Fibroblast of lung (primary cell): ENCODE measurements at regions not wholly inside any gene's neighbourhood (a gene's known extent, or its start where the extent isn't known, plus 50 kb on each side); places are given as distances from the start of the nearest gene placed in this dataset.

Experiments
- EZH2 ChIP-seq: IDR thresholded peaks from 2 replicates; pipeline ENCODE4 v1.5.1; 2012; ENCODE audit warnings: low read length, control low read depth, mild to moderate bottlenecking; ENCODE audit errors: missing control alignments
- TF ChIP-seq, protein P1 (sequence below), 2 donors: IDR thresholded peaks in 1 of 2; conservative IDR thresholded peaks in 1 of 2; 1 replicate in 1 of 2; 2 replicates in 1 of 2; pipeline ENCODE4 v1.5.1; 2011 to 2012; ENCODE audit warnings: low read length in 2 of 2, control low read depth in 1 of 2, inconsistent platforms in 1 of 2, low read depth in 1 of 2, mild to moderate bottlenecking in 1 of 2

DNA sequence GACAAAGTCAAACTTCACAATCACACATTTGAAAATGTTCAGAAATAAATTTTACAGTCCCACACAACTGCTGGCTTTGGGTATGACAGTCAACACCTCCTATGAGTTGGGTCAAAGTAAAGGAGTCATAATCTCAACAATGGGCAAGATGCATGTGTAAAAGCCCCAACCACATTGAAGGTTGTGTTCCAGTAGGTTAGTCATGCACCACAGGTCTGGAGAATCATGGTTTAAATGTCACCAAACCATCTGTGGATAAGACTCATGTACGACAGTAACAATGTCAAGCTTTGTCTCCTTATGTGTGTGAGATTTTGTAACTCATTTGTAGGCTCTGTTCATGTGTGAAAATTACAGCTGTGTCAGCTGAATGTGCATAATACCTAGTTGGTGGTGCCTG is 1065.7 kb upstream of the AMELY start:
- TF ChIP-seq, protein P1, sequence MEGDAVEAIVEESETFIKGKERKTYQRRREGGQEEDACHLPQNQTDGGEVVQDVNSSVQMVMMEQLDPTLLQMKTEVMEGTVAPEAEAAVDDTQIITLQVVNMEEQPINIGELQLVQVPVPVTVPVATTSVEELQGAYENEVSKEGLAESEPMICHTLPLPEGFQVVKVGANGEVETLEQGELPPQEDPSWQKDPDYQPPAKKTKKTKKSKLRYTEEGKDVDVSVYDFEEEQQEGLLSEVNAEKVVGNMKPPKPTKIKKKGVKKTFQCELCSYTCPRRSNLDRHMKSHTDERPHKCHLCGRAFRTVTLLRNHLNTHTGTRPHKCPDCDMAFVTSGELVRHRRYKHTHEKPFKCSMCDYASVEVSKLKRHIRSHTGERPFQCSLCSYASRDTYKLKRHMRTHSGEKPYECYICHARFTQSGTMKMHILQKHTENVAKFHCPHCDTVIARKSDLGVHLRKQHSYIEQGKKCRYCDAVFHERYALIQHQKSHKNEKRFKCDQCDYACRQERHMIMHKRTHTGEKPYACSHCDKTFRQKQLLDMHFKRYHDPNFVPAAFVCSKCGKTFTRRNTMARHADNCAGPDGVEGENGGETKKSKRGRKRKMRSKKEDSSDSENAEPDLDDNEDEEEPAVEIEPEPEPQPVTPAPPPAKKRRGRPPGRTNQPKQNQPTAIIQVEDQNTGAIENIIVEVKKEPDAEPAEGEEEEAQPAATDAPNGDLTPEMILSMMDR (conservative IDR thresholded peaks at IDR 0.05 in 1 of 2, IDR thresholded peaks at IDR 0.05 in 1 of 2; ENCODE audit: low read depth in 1 of 2, low read length in 2 of 2), result no peak
- TF ChIP-seq EZH2, result no peak
